LNCaP clone FGC (cell line): ENCODE measurements at regions not wholly inside any gene's neighbourhood (a gene's known extent, or its start where the extent isn't known, plus 50 kb on each side); places are given as distances from the start of the nearest gene placed in this dataset.

Experiments
- DNase-seq: peaks from one replicate; pipeline ENCODE4 v3.0.0-alpha.2; 2011; ENCODE audit warnings: low read depth
- H3K4me3 ChIP-seq: 2 replicates; pipeline ENCODE4 v1.5.1; 2011; ENCODE audit warnings: mild to moderate bottlenecking, low read depth, low read length, control low read depth
- TF ChIP-seq, protein P1 (sequence below): IDR thresholded peaks from 2 replicates; pipeline ENCODE4 v1.5.1; 2012; ENCODE audit warnings: mild to moderate bottlenecking; ENCODE audit not compliant: control insufficient read depth, insufficient read depth; ENCODE audit errors: extremely low read depth

DNA sequence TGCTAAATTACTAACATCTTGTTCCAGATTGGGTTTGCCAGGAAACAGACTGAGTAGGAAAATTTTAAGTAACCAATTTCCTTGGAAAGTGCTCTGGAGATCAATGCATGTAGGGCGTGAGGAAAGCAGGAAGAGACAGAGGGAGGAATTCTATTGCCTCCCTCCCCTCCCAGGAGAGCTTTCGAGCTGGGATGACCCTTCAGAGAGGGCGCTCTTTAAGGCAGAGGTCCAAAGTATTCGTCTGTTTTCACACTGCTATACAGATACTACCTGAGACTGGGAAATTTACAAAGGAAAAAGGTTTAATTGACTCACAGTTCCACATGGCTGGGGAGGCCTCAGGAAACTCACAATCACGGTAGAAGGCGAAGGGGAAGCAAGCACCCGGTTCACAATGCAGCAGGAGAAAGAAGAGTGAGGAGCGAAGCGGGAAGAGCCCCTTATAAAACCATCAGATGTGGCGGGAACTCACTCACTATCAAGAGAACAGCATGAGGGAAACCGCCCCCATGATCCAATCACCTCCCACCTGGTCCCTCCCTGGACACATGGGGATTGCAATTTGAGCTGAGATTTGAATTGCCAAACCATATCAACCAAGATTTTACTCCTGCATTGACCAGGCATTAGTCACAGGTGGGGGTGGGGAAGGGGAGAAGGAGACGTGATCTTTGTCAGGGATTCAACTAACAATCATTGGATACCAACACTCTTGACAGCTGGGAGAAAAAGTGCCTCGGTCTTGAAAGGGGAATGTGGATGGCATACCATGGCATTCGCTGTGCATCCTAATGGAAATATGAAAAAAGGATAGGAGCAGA is 63.8 kb downstream of the SLITRK2 start:
- TF ChIP-seq, protein P1, sequence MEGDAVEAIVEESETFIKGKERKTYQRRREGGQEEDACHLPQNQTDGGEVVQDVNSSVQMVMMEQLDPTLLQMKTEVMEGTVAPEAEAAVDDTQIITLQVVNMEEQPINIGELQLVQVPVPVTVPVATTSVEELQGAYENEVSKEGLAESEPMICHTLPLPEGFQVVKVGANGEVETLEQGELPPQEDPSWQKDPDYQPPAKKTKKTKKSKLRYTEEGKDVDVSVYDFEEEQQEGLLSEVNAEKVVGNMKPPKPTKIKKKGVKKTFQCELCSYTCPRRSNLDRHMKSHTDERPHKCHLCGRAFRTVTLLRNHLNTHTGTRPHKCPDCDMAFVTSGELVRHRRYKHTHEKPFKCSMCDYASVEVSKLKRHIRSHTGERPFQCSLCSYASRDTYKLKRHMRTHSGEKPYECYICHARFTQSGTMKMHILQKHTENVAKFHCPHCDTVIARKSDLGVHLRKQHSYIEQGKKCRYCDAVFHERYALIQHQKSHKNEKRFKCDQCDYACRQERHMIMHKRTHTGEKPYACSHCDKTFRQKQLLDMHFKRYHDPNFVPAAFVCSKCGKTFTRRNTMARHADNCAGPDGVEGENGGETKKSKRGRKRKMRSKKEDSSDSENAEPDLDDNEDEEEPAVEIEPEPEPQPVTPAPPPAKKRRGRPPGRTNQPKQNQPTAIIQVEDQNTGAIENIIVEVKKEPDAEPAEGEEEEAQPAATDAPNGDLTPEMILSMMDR = no peak
- DNase-seq = no peak
- H3K4me3 ChIP-seq = no peak overlapping the region

DNA sequence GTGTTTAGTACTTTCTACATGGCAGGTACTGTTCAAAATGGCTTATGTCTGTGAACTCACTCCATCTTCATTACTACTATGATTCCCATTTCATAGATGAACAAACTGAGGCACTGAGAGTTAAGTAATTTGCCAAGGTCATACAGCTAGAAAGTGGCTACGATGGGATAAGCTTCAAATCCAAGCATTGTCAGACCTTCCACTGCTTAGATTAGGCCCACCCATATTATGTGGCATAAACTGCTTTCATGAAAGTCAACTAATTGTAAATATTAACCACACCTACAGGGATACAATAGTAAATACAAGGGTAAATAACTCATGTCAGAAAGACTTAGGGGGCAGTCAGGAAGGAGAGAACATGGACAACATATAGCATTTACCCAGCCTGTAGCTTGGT is 68.8 kb downstream of the SLITRK2 start:
- TF ChIP-seq, protein P1 = no peak
- DNase-seq = no peak

DNA sequence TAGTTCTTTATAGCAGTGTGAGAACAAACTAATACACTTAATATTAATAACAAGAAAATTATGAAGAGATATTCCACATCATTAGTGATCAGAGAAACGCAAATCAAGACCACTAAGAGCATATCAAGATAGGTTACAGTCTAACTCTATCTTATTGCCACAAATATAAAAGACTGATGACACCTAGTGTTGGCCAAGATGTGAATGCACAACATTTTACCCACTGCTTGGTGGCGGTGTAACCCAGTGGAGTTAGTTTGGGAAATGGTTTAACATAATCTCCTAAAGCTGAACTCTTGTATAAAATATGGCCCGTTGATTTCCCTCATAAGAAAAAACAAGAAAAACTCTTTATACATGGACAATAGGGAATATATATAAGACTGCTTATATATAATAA is 92.4 kb downstream of the SLITRK2 start:
- TF ChIP-seq, protein P1 = no peak
- no peak for DNase-seq
- no peak overlapping the region for H3K4me3 ChIP-seq

More for the DNA sequence above, 68.8 kb downstream of the SLITRK2 start:
- no peak overlapping the region for H3K4me3 ChIP-seq

DNA sequence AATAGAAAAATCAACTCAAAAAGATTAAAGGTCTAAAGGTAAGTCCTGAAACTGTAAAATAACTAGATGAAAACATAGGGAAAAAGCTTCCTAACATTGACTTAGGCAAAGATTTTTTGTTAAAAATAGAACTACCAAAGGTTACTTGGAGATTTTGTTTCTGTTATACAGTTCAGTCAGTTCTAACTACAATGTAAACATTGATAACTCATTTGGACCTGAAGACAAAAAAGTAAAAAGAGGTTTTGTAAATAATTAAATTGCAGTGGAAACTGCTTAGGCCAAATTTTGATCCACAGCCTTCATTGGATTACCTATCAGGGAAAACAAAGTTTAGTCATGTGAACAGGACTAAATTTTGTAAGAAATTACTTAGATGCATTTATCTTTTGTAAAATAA is 101.8 kb downstream of the SLITRK2 start:
- no peak for DNase-seq
- TF ChIP-seq, protein P1 = no peak
- H3K4me3 ChIP-seq = no peak overlapping the region

DNA sequence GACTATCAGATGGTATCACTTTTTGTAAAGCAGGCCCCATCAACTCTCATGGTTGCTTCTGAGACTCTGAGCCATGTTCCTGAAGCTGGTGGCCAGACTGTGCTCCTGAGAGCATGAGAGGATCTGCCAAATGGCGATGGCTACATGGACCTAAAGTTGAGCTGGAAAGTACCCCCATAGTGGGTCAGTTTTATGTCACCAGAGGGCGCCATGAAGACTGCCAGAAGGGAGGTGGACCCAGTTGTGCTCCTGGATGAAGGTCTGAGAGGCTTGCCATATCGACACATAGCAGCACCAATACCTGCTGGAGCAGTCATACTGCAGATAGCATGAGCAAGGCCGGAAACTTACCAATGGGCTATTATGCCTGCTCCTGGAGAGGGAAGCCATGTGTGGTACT is 105.7 kb downstream of the SLITRK2 start:
- no peak overlapping the region for H3K4me3 ChIP-seq
- TF ChIP-seq, protein P1 = no peak
- no peak for DNase-seq

DNA sequence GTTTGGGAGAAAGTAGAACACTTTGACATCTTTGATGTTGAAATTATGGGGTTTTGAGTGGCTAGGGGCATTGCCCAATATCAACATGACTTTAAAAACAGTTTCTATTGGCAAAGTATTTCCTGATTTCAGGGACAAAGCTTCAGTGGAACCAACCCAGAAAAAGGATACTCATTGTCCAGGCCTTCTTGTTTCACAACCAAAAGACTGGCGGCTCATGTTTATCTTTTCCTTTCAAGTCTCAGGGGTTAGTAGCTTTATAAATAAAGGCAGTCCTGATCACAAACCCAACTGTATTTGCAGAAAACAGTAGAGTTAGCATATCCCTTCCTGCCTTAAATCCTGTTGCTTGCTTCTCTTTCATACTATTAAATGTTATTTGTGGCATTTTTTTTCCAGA is 119.1 kb downstream of the SLITRK2 start:
- no peak overlapping the region for H3K4me3 ChIP-seq
- TF ChIP-seq, protein P1 = no peak
- DNase-seq = no peak

DNA sequence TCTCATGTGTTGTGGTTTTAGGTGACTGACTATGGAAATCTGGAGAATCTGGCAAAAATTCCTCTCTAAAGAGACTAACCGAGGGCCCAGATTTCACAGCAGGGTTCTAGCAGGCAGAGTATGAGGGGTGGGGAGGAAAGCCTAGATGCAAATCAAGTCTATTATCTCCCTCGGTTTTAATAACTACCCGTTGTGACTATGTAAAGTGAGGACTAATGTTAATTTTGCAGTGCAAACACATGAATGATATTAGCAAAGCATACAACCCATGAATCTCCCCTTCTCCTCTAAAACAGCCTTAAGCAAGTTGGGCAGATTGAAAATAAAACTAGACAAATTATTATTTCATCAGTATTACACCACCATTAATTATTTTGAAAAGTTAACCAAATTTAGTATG is 131.4 kb downstream of the SLITRK2 start:
- TF ChIP-seq, protein P1 = no peak
- DNase-seq = no peak
- H3K4me3 ChIP-seq = no peak overlapping the region
